Fibroblast of villous mesenchyme (primary cell): ENCODE measurements at regions not wholly inside any gene's neighbourhood (a gene's known extent, or its start where the extent isn't known, plus 50 kb on each side); places are given as distances from the start of the nearest gene placed in this dataset.

Source experiments
- DNase-seq: peaks from one replicate; pipeline ENCODE4 v3.0.0-alpha.2; 2010; ENCODE audit warnings: low read depth
- H3K4me3 ChIP-seq: 2 replicates; pipeline ENCODE4 v1.5.1; 2011; ENCODE audit warnings: low read depth, mild to moderate bottlenecking, low read length
- TF ChIP-seq, protein P1 (sequence below): IDR thresholded peaks from 2 replicates; pipeline ENCODE4 v1.5.1; 2012; ENCODE audit warnings: low read depth, mild to moderate bottlenecking, low read length; ENCODE audit not compliant: insufficient read depth

DNA sequence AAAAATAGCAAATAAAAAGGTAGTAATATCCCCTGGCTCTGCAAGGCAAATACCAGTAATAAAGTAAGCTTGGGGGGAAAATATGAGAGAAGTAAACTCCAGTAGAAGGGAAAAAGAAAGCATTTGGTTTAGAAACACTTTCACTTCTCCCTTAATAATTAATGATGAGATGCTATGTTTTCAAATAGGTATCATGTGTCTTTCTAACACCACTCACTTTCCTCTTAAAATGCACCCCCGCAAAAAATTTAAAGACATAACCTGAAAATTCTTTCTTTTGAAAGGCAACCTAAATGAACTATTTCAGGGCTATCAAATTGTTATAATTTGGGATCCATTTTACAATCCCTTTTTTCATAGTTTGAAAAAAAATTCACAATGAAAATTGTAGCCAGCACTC lies 240.3 kb downstream of the SNX10 start:
- no peak overlapping the region for H3K4me3 ChIP-seq
- TF ChIP-seq, protein P1, sequence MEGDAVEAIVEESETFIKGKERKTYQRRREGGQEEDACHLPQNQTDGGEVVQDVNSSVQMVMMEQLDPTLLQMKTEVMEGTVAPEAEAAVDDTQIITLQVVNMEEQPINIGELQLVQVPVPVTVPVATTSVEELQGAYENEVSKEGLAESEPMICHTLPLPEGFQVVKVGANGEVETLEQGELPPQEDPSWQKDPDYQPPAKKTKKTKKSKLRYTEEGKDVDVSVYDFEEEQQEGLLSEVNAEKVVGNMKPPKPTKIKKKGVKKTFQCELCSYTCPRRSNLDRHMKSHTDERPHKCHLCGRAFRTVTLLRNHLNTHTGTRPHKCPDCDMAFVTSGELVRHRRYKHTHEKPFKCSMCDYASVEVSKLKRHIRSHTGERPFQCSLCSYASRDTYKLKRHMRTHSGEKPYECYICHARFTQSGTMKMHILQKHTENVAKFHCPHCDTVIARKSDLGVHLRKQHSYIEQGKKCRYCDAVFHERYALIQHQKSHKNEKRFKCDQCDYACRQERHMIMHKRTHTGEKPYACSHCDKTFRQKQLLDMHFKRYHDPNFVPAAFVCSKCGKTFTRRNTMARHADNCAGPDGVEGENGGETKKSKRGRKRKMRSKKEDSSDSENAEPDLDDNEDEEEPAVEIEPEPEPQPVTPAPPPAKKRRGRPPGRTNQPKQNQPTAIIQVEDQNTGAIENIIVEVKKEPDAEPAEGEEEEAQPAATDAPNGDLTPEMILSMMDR: no peak
- no peak for DNase-seq

- no peak for DNase-seq
- H3K4me3 ChIP-seq: no peak overlapping the region
- TF ChIP-seq, protein P1: no peak
Observed at GRCh38 chr7:26532471-26532870, 240.8 kb downstream of the SNX10 start.

DNA sequence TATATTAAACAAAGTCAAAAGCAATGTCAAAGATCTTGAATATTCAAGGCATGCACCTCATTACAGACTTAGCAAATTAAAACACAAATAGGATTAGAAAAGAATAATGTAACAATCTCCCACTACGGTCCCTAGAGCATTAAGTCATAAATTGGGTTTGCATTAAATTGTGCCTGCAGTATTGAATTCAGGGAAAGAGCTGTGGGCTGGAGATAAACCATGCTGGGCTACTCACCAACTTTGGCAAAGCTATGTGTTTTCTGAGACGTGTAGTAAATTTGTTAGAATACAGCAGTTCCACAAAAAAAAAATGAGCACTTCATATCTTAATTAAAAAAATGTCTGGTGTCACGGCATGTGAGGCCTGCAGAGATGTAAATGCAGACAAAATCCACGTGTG lies 241.6 kb downstream of the SNX10 start:
- no peak overlapping the region for H3K4me3 ChIP-seq
- TF ChIP-seq, protein P1: no peak
- no peak for DNase-seq

DNA sequence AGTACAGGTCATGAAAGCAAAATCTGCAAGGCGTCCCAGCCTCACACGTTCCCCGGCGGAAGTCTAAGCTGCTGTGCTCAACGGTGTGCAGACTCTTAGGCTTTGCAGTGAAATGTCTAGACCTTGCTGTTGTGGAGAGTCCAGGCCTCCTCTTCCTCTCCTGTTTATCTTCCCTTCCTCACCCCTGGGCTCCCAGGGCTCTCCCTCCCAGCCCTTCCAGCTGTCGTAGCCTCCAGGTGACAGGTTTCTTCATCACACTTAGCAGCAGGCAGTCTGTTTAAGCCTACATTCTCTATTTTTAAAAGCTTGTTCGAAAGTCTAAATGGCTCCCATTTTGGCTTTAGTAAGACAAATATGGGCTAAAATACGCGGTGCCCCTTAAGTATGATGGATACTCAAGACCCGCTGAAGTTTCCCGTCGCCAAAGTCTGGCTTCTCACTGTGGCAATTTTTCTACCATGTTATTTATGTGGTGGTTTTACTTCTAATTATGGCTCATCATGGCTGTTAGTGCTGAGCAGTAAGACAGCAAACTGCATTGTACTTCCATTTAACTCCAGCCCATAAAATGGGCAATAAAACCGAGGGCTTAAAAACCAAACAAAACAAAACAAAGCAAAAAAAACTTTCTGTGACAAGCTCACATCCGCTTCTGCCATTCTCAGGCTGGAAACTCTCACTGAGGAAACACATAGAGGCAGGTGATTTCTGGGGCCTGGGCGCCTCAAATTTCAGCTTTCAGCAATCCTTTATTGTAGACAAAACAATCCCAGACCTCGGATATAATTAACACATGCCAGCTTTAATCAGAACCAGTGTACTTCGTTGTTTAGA lies 243.2 kb downstream of the SNX10 start:
- H3K4me3 ChIP-seq: no peak overlapping the region
- TF ChIP-seq, protein P1: no peak
- DNase-seq: no peak

GRCh38 chr7:26535483-26536007 lies 243.9 kb downstream of the SNX10 start:
- H3K4me3 ChIP-seq: no peak overlapping the region
- TF ChIP-seq, protein P1: no peak
- DNase-seq: no peak

DNA sequence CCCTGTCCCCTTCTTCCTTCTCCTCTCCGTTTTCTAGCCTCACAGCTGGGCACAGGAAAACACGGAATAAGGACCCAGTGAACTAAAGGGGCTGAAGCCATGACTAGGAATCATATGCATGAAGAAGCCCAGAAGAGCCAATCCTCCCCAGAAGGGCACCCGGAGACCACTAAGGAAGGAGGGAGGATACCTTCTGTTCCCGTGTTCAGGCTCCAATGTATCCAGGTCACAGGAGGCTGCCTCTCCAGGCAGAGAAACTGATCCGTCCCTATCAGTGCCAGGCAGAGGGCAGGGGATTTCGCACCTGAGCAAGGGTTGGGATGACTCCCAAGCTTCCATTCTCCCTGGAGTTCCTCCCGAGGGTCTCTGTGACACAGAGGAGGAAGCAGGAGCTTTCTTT lies 246.6 kb downstream of the SNX10 start:
- DNase-seq: no peak
- H3K4me3 ChIP-seq: no peak overlapping the region
- TF ChIP-seq, protein P1: no peak

GRCh38 chr7:26538689-26539088 lies 247.0 kb downstream of the SNX10 start:
- no peak overlapping the region for H3K4me3 ChIP-seq
- TF ChIP-seq, protein P1: no peak
- no peak for DNase-seq
